SK-N-SH treated with all-trans-retinoic acid at 6 μM for 48 hours (cell line): ENCODE measurements at regions not wholly inside any gene's neighbourhood (a gene's known extent, or its start where the extent isn't known, plus 50 kb on each side); places are given as distances from the start of the nearest gene placed in this dataset.

ENCODE experiments used
- ARNTL ChIP-seq: fragments of 450-650 bp; formaldehyde crosslinking; IDR thresholded peaks from 2 replicates; pipeline ENCODE4 v1.5.0; 2020; ENCODE audit warnings: low read depth, mild to moderate bottlenecking, moderate library complexity, borderline replicate concordance
- TOX ChIP-seq: fragments of 250-450 bp; sonication (Bioruptor Pico); IDR thresholded peaks from 2 replicates; pipeline ENCODE4 v1.8.0; 2021; ENCODE audit warnings: mild to moderate bottlenecking, moderate library complexity, borderline replicate concordance
- ZFP3 ChIP-seq: fragments of 250-450 bp; sonication (Bioruptor Pico); IDR thresholded peaks from 2 replicates; pipeline ENCODE4 v1.5.0; 2020; ENCODE audit warnings: mild to moderate bottlenecking, moderate library complexity
- ZFP30 ChIP-seq: fragments of 450-650 bp; formaldehyde crosslinking; IDR thresholded peaks from 2 replicates; pipeline ENCODE4 v1.5.0; 2022; ENCODE audit warnings: mild to moderate bottlenecking, moderate library complexity
- TF ChIP-seq, protein P1 (sequence below): fragments of 250-450 bp; sonication (Bioruptor Pico); IDR thresholded peaks from 2 replicates; pipeline ENCODE4 v1.8.0; 2020; ENCODE audit warnings: mild to moderate bottlenecking, moderate library complexity, borderline replicate concordance

DNA sequence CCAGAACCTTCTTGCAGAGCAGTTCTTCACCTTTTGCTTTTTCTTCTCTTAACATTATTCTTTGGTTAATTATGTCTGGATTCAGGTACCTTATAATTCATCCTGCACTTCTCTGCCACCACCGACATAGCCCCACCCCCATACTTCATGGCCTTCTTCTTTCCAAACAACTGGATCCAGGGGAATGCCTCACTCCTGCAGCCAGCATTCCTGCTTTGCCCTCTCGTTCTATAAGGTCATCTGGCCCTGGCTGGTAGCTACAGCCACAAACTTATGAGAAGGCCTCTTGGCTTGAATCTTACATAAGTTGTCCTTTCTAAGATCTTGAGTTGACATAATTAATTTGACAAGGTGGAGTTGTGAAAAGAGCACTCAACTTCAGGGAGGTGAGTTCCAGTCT is 84.1 kb upstream of the FRY start:
- TF ChIP-seq ZFP30 (CRISPR knock-in tag) (no peak), ZFP3 (CRISPR knock-in tag) (no peak), ARNTL (CRISPR knock-in tag) (no peak), TOX (CRISPR knock-in tag) (no peak)
- TF ChIP-seq, protein P1, sequence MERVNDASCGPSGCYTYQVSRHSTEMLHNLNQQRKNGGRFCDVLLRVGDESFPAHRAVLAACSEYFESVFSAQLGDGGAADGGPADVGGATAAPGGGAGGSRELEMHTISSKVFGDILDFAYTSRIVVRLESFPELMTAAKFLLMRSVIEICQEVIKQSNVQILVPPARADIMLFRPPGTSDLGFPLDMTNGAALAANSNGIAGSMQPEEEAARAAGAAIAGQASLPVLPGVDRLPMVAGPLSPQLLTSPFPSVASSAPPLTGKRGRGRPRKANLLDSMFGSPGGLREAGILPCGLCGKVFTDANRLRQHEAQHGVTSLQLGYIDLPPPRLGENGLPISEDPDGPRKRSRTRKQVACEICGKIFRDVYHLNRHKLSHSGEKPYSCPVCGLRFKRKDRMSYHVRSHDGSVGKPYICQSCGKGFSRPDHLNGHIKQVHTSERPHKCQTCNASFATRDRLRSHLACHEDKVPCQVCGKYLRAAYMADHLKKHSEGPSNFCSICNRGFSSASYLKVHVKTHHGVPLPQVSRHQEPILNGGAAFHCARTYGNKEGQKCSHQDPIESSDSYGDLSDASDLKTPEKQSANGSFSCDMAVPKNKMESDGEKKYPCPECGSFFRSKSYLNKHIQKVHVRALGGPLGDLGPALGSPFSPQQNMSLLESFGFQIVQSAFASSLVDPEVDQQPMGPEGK (CRISPR knock-in tag): no peak
